HCT116 (cell line): ENCODE measurements at regions not wholly inside any gene's neighbourhood (a gene's known extent, or its start where the extent isn't known, plus 50 kb on each side); places are given as distances from the start of the nearest gene placed in this dataset.

Experiments used
- ATAC-seq: fragments of 200-7000 bp; cut with Tn5 transposase; 2 replicates; pipeline ENCODE4 v1.9.1; 2020; ENCODE audit warnings: mild to moderate bottlenecking, moderate library complexity
- BruUV-seq: library from RNA; stranded (reverse); fragments of 400-500 nt; replicated peaks from 2 replicates; lab custom pipeline; 2021; lab: Mats Ljungman, UMichigan
- CTCF ChIA-PET: fragments of 300-600 bp; sonication (Branson Sonifier 250); formaldehyde crosslinking; loops from one replicate; lab custom pipeline; 2021; ENCODE audit warnings: antibody characterized with exemption; lab: Charles Lee
- POLR2A ChIA-PET: fragments of 300-600, 350-600 bp; sonication (Branson Sonifier 250); formaldehyde crosslinking; loops from one replicate; lab custom pipeline; 2021; ENCODE audit warnings: antibody characterized with exemption; lab: Charles Lee
- RAD21 ChIA-PET, 2 experiments: fragments of 300-600 bp; sonication (Branson Sonifier 250); formaldehyde crosslinking; loops; one replicate each; lab custom pipeline; 2023; ENCODE audit warnings: low total read pairs in 2 of 2; ENCODE audit not compliant: uncharacterized antibody in 2 of 2, unreplicated experiment in 2 of 2, low non-redundant PET in 1 of 2; lab: Charles Lee
- DNase-seq: peaks from one replicate; pipeline ENCODE4 v3.0.0-alpha.2; 2010; ENCODE audit warnings: low read depth, low spot score
- H2AFZ ChIP-seq: fragments of 200-600 bp; shearing (Covaris generic), sonication (generic); 2 replicates; pipeline ENCODE4 v1.6.1; 2017; ENCODE audit warnings: low read depth, mixed run types, mixed read lengths, antibody characterized with exemption, low read length; ENCODE audit not compliant: poor library complexity, severe bottlenecking
- H3K27ac ChIP-seq: 2 replicates; pipeline ENCODE4 v1.5.1; 2012; ENCODE audit warnings: low read depth, low read length
- H3K27me3 ChIP-seq: fragments of 200-600 bp; sonication (generic); 2 replicates; pipeline ENCODE4 v1.6.1; 2016; ENCODE audit warnings: mixed run types, low read length, mixed read lengths; ENCODE audit not compliant: insufficient read depth
- H3K36me3 ChIP-seq, 2 experiments: fragments of 200-500 bp in 1 of 2; fragments of 200-600 bp in 1 of 2; sonication (Bioruptor generic) in 1 of 2; sonication (generic) in 1 of 2; 2 replicates each; pipeline versions ENCODE4 v1.5.1 to v1.6.1; 2014 to 2016; ENCODE audit warnings: low read length in 2 of 2, inconsistent platforms in 1 of 2, mixed read lengths in 1 of 2, mixed run types in 1 of 2; ENCODE audit not compliant: insufficient read depth in 2 of 2, control insufficient read depth in 1 of 2
- H3K4me1 ChIP-seq, 2 experiments: fragments of 200-600 bp in 1 of 2; sonication (generic) in 1 of 2; 2 replicates each; pipeline versions ENCODE4 v1.5.1 to v1.6.1; 2012 to 2017; ENCODE audit warnings: low read length in 2 of 2, inconsistent platforms in 1 of 2, mild to moderate bottlenecking in 1 of 2, mixed read lengths in 1 of 2, mixed run types in 1 of 2, moderate library complexity in 1 of 2; ENCODE audit not compliant: insufficient read depth in 2 of 2, control insufficient read depth in 1 of 2
- H3K4me2 ChIP-seq: fragments of 200-600 bp; sonication (generic); 2 replicates; pipeline ENCODE4 v1.6.1; 2017; ENCODE audit warnings: mixed run types, low read length, mixed read lengths
- H3K4me3 ChIP-seq, 2 experiments: fragments of 200-600 bp in 1 of 2; sonication (generic) in 1 of 2; replicated peaks in 1 of 2; 2 replicates each; pipeline ENCODE4 v1.5.1; 2011 to 2016; ENCODE audit warnings: low read length in 2 of 2, control low read depth in 1 of 2, low read depth in 1 of 2, mild to moderate bottlenecking in 1 of 2, mixed read lengths in 1 of 2, mixed run types in 1 of 2
- H3K79me2 ChIP-seq: fragments of 200-600 bp; sonication (generic); 2 replicates; pipeline ENCODE4 v1.6.1; 2017; ENCODE audit warnings: mild to moderate bottlenecking, mixed run types, low read length, moderate library complexity, mixed read lengths; ENCODE audit not compliant: insufficient read depth
- H3K9ac ChIP-seq: fragments of 200-600 bp; sonication (generic); 2 replicates; pipeline ENCODE4 v1.6.1; 2016; ENCODE audit warnings: low read length, mixed read lengths
- H3K9me2 ChIP-seq: fragments of 200-600 bp; sonication (generic), shearing (Covaris generic); 2 replicates; pipeline ENCODE4 v1.6.1; 2017; ENCODE audit warnings: mixed run types, mild to moderate bottlenecking, moderate library complexity; ENCODE audit not compliant: insufficient read depth
- H3K9me3 ChIP-seq, 2 experiments: fragments of 200-500 bp in 1 of 2; fragments of 200-600 bp in 1 of 2; sonication (Bioruptor generic) in 1 of 2; sonication (generic) in 1 of 2; 2 replicates each; pipeline ENCODE4 v1.6.1; 2014 to 2017; ENCODE audit warnings: low read length in 2 of 2, mixed read lengths in 2 of 2, inconsistent platforms in 1 of 2, low read depth in 1 of 2, mild to moderate bottlenecking in 1 of 2, mixed run types in 1 of 2, moderate library complexity in 1 of 2; ENCODE audit not compliant: control insufficient read depth in 1 of 2, insufficient read depth in 1 of 2
- H4K20me1 ChIP-seq: fragments of 200-600 bp; sonication (generic), shearing (Covaris generic); 2 replicates; pipeline ENCODE4 v1.6.1; 2017; ENCODE audit warnings: mixed run types, mild to moderate bottlenecking, moderate library complexity; ENCODE audit not compliant: insufficient read depth
- EGR1 ChIP-seq: IDR thresholded peaks from 2 replicates; pipeline ENCODE4 v1.6.1; 2012; ENCODE audit warnings: low read depth
- EZH2 ChIP-seq: fragments of 200-600 bp; sonication (generic); IDR thresholded peaks from 2 replicates; pipeline ENCODE4 v1.6.1; 2017; ENCODE audit warnings: antibody characterized with exemption, mixed run types
- SRF ChIP-seq: IDR thresholded peaks from 2 replicates; pipeline ENCODE4 v1.6.1; 2012; ENCODE audit warnings: low read depth
- YY1 ChIP-seq: IDR thresholded peaks from 2 replicates; pipeline ENCODE4 v1.6.1; 2011; ENCODE audit warnings: low read length, low read depth, moderate library complexity, mild to moderate bottlenecking; ENCODE audit not compliant: insufficient replicate concordance; ENCODE audit errors: extremely low read depth
- intact Hi-C: fragments of 100-400 bp; cut with micrococcal nuclease; formaldehyde crosslinking; loops from 2 replicates; pipeline ENCODE4 v1.10.0; 2022
- TF ChIP-seq, protein P1 (sequence below), 3 experiments: fragments of 200-600 bp in 1 of 3; sonication (generic) in 1 of 3; IDR thresholded peaks in 2 of 3; conservative IDR thresholded peaks in 1 of 3; 2 replicates each; pipeline ENCODE4 v1.5.1; 2012 to 2017; ENCODE audit warnings: low read depth in 2 of 3, low read length in 2 of 3, antibody characterized with exemption in 1 of 3, borderline replicate concordance in 1 of 3, control low read depth in 1 of 3, mild to moderate bottlenecking in 1 of 3, mixed read lengths in 1 of 3, mixed run types in 1 of 3, moderate library complexity in 1 of 3; ENCODE audit not compliant: insufficient read depth in 1 of 3
- TF ChIP-seq, protein P2 (sequence below): IDR thresholded peaks from 2 replicates; pipeline ENCODE4 v1.6.1; 2012; ENCODE audit warnings: low read depth

DNA sequence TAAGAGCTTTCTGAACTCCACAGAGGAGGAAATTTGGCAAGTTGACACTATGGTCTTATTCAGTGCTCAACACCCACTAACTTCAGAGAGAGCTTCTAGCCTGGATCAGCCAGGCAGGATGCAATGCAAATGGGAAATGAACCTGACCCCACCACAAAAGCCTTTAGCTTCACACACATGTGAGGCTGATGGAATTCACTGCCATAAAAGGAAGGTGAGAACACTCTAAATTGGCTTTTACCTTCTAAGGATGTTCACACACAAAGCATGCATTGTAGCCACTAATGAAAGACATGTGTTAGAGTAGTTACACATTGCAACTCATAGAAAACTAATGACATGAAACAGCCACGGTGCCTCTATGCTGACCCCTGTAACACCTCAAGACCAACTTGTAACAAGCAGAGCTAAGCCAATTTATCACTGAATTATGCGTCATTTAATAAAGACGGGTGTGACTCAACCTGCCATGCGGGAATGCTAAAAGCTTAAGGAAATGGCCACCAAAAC is 262.1 kb downstream of the HACE1 start:
- H3K27me3 ChIP-seq = no peaks in the 10 kb centered on the region
- H4K20me1 ChIP-seq = no peaks in the 10 kb centered on the region
- ATAC-seq (no peak), DNase-seq (no peak)
- POLR2A ChIA-PET = no interaction called here
- H2AFZ ChIP-seq = no peak overlapping the region
- no peaks in the 10 kb centered on the region for H3K4me1 ChIP-seq
- no peak overlapping the region for H3K9ac ChIP-seq
- H3K4me3 ChIP-seq = no peak overlapping the region
- no TSS peak for BruUV-seq
- RAD21 ChIA-PET = no interaction called here
- no peaks in the 10 kb centered on the region for H3K79me2 ChIP-seq
- H3K9me3 ChIP-seq = no peaks in the 10 kb centered on the region
- intact Hi-C loops = no loop called here
- TF ChIP-seq, protein P1, sequence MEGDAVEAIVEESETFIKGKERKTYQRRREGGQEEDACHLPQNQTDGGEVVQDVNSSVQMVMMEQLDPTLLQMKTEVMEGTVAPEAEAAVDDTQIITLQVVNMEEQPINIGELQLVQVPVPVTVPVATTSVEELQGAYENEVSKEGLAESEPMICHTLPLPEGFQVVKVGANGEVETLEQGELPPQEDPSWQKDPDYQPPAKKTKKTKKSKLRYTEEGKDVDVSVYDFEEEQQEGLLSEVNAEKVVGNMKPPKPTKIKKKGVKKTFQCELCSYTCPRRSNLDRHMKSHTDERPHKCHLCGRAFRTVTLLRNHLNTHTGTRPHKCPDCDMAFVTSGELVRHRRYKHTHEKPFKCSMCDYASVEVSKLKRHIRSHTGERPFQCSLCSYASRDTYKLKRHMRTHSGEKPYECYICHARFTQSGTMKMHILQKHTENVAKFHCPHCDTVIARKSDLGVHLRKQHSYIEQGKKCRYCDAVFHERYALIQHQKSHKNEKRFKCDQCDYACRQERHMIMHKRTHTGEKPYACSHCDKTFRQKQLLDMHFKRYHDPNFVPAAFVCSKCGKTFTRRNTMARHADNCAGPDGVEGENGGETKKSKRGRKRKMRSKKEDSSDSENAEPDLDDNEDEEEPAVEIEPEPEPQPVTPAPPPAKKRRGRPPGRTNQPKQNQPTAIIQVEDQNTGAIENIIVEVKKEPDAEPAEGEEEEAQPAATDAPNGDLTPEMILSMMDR (IDR thresholded peaks at IDR 0.05 in 2 of 3, conservative IDR thresholded peaks at IDR 0.05 in 1 of 3; ENCODE audit: borderline replicate concordance in 1 of 3, insufficient read depth in 1 of 3, low read depth in 2 of 3, low read length in 2 of 3) = no peak
- TF ChIP-seq SRF = no peak
- TF ChIP-seq, protein P2, sequence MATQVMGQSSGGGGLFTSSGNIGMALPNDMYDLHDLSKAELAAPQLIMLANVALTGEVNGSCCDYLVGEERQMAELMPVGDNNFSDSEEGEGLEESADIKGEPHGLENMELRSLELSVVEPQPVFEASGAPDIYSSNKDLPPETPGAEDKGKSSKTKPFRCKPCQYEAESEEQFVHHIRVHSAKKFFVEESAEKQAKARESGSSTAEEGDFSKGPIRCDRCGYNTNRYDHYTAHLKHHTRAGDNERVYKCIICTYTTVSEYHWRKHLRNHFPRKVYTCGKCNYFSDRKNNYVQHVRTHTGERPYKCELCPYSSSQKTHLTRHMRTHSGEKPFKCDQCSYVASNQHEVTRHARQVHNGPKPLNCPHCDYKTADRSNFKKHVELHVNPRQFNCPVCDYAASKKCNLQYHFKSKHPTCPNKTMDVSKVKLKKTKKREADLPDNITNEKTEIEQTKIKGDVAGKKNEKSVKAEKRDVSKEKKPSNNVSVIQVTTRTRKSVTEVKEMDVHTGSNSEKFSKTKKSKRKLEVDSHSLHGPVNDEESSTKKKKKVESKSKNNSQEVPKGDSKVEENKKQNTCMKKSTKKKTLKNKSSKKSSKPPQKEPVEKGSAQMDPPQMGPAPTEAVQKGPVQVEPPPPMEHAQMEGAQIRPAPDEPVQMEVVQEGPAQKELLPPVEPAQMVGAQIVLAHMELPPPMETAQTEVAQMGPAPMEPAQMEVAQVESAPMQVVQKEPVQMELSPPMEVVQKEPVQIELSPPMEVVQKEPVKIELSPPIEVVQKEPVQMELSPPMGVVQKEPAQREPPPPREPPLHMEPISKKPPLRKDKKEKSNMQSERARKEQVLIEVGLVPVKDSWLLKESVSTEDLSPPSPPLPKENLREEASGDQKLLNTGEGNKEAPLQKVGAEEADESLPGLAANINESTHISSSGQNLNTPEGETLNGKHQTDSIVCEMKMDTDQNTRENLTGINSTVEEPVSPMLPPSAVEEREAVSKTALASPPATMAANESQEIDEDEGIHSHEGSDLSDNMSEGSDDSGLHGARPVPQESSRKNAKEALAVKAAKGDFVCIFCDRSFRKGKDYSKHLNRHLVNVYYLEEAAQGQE = no peak
- no peak for TF ChIP-seq EGR1
- TF ChIP-seq EZH2 = no peak
- TF ChIP-seq YY1 = no peak
- TF ChIP-seq, all 23 proteins: peak for 0
- no peak overlapping the region for H3K4me2 ChIP-seq
- CTCF ChIA-PET = no interaction called here
- no peaks in the 10 kb centered on the region for H3K36me3 ChIP-seq
- no peak overlapping the region for H3K27ac ChIP-seq
- no peaks in the 10 kb centered on the region for H3K9me2 ChIP-seq
